GM18498 (cell line): ENCODE measurements at regions not wholly inside any gene's neighbourhood (a gene's known extent, or its start where the extent isn't known, plus 50 kb on each side); places are given as distances from the start of the nearest gene placed in this dataset.
"Not testable (repeated sequence)": the region's sequence is repeated elsewhere in the genome, so short reads cannot be mapped to it uniquely, and the experiment has no call there.

Experiments
- ATAC-seq: cut with Tn5 transposase; IDR thresholded peaks from one replicate; pipeline ENCODE4 v1.9.1; 2021; ENCODE audit warnings: mild to moderate bottlenecking, moderate library complexity; ENCODE audit not compliant: unreplicated experiment

DNA sequence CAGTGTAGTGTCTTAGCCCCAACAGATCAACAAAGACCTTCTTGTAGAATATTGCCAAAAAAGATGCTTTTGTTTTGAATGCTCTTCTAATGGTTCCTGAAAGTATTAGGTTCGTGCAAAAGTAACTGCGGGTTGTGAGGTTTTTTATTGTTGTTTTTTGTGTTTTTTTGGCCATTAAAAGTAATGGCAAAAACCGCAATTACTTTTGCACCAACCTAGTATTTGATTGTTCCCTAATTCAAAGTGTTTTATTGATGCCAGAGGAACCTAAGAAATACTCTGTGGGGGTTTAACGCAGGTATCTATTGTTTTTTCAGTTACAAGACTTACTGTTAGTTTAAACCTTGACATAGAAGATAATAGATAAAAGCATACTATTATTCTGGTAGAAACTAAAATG is 150.8 kb upstream of the DAAM1 start:
- no peak for ATAC-seq

DNA sequence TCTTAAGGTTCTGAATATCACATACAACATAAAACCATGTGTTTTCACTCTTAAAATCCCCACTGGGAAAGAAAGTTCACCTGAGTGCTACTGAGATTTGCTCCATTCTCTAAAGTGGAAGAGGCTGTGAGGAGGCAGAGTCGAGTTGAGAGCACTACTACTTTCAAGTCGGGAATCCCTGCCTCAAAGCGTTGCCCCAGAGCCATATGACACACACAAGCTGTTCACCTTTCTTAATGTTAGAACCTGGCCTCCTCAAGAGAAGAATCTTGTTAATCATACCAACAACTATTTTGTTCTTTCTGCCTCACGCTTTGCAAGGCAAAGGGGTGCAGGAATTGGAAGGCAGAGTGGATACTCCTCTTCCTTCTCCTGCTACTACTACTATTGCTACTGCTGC is 149.7 kb upstream of the DAAM1 start:
- ATAC-seq = no peak

DNA sequence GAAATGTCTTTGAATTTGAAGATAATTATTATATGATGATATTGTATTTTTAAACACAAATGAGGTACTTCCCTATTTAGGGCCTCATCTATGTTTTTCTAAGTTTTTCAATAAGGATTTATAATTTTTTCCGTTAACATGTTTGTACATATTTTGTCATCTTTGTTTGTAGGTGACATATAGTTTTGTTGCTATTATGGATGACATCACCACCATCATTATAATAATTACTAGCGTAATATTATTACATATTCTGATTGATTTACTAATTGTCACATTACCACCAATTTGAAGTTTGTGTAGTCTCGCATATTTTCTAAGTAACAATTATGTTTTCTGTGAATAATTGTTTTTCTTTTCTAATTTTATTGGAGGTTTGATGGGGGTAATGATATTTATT is 147.2 kb upstream of the DAAM1 start:
- ATAC-seq = no peak

DNA sequence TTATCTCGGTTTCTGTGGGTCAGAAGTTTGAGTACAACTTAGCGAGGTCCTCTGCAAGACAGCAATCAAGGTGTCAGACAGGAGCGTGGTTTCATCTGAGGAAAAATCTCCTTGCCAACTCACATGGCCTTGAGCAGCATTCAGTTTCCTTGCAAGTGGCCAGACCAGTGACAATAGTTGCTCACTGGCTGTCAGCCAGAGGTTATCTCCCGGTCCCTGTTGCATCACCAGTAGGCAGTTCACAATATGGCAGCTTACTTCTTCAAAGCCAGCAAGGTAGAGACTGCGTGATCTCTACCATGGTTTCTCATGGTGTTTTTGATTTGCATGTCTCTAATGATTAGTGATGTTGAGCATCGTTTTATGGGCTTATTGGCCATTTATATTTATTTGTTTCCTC is 143.8 kb upstream of the DAAM1 start:
- no peak for ATAC-seq

DNA sequence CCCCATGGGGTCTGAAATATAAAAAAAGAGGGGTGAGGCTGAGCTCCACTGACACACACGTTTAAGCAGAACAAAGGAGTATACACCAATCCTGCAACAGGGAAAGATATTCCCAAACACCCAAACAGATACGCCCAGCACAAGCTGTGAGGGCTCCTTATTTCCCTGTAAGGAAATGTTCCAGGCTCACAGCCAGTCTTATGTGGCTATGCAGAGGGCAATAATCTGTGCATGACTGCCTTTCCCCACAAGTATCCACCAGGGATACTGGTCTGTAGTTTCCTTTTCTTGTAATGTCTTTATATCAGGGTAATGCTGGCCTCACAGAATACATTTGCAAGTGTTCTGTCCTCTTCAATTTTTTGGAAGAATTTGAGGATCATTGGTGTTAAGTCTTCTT is 141.7 kb upstream of the DAAM1 start:
- ATAC-seq = no peak

DNA sequence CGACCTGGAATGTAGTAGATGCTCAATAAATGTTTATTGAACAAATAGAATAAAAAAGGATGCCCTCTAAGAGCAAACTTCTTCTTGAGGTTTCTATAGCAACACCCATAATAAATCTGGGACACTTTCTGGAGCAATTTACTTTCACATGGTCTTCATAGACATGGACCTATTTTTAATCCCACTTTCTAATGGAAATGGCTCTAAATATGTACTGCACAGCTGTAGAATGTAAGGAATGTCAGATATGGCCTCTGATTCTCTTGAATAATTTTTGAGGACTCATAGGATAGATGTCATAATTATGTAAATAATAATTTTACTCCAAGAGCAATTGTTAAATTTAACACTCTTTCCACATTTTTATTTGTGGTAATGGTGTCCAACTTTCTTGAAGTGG is 133.5 kb upstream of the DAAM1 start:
- no peak for ATAC-seq

DNA sequence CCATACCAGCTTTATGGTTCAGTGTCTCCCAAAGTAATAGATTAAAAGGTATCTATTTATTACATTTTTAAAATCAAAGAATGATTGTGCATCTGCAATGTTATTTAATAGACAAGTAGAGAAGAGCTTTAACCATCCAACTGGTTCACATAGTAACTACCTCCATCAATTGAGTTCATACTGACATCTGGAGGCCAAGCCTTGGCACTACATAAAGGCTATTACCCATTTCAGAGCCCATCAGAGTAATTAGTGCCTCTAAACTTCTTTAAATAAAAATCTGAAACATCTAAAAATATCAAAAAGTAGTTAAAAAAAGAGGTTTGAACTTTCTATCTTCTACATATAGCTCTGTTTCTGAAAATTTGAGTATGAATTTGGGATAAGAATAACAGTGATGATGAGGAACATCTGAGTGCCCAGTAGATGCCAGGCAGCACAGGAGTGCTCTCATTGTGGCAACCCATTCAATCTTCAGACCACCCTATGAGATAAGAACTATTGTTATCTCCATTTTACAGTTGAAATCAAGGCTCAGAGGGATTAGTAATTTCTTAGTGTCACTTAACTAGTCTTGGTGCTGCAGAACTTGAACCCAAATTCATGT is 132.9 kb upstream of the DAAM1 start:
- ATAC-seq = peak; percentile 66

DNA sequence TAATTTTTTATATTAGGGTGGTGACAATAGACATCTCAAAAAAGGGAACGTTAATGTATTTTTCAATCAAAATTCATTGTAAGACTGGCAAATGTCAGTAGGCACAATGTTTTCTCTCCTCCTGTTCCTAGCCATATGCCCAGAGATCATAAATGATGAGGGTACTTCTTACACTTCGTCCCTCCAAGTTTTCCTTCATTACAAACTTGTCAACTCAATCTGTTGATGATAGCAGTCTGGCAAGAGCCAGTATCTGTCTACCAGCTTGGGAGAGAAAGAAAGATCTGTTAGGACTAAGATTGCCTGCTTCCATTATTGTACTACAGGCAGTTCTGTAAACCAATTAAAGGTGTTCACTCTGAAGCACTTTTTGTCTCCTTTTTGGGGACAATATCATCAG is 130.9 kb upstream of the DAAM1 start:
- no peak for ATAC-seq

DNA sequence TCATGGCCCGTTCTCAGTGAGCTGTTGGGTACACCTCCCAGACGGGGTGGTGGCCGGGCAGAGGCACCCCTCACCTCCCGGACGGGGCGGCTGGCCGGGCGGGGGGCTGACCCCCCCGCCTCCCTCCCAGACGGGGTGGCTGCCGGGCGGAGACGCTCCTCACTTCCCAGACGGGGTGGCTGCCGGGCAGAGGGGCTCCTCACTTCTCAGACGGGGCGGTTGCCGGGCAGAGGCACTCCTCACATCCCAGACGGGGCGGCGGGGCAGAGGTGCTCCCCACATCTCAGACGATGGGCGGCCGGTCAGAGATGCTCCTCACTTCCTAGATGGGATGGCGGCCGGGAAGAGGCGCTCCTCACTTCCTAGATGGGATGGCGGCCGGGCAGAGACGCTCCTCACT is 129.7 kb upstream of the DAAM1 start:
- ATAC-seq = not testable (repeated sequence)

DNA sequence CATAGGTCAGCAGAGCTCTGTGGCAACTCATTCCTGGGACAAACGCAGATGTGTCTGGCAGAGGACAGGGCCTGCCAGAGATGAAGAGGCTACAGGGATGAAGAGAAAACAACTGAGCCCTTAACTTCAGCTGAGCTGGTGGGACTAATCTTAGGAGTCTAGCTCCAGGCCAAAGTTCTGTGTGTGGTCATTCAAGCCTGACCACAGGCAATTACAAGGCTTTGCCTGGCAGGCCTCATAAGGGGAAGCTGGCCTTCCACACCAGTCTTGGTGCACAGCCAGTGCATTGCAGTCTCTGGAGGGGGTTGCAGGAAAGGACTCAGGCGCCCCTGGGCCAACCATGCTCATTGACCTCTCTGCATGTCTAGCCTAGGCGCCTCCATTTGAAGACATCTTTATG is 127.6 kb upstream of the DAAM1 start:
- no peak for ATAC-seq

DNA sequence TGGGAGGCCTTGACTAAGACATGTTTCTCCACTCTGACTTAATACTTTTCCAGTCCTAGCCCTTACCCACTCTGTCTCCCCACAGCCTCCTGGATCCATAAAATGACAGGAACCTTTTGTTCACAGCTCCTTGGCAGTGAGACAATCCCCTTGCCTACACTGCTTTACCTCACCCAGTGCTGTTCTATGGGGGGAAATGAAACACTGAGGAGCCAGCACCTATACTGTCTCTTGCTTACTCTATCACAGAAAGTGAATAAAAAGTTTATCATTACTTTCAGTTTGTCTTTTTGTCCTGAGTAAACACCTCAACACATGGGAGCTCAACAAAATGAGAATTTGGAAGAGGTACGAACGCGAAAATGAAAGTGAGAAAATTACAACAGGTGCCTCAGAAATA is 127.2 kb upstream of the DAAM1 start:
- ATAC-seq = no peak

DNA sequence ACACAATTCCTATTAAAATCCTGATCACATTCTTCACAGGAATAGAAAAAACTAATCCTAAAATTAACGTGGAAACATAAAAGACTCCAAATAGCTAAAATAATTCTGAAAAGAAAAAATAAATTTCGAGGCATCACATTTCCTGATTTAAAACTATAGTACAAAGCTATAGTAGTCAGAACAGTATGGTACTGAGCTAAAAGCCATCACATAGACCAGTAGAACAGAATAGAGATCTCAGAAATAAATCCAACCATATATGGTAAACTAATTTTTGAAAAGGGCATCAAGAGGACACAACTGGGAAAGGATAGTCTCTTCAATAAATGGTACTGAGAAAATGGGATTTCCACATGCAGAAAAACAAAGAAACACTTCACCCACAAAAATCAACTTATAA is 125.2 kb upstream of the DAAM1 start:
- no peak for ATAC-seq

DNA sequence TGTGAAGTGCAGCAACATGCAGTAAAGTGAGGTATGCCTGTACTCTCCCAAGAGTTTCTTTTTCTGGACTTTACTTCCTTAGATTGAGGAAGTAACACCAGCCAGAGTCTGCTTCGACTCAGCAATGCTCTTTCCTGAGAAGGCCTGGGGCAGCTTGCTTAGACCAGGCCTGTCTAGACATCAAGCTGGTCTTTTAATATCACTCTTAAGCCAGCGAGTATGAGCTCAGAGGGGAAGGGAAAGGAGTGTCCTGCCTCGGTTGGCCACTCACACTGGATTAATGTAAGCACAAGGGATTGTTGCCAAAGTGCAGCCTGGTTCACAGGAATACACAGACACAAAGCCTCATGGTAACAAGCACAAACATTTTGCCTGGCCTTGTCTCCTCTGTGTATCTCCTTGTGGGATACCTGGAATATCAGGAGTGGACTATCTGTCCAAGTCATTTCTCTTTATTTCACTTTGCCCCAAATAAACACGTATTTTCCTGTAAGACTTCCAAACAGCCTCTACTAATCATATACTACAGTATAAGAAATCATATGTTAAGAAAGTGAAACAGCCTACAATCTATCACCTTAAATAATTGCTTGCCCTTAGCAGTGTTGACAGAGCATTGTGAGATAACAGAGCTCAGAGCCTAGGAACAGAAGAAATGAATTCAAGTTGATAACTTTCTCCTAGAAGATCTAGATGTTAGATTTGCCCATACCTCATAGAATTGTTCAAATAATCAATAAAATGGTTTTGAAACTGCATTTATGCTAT is 121.2 kb upstream of the DAAM1 start:
- ATAC-seq = no peak

DNA sequence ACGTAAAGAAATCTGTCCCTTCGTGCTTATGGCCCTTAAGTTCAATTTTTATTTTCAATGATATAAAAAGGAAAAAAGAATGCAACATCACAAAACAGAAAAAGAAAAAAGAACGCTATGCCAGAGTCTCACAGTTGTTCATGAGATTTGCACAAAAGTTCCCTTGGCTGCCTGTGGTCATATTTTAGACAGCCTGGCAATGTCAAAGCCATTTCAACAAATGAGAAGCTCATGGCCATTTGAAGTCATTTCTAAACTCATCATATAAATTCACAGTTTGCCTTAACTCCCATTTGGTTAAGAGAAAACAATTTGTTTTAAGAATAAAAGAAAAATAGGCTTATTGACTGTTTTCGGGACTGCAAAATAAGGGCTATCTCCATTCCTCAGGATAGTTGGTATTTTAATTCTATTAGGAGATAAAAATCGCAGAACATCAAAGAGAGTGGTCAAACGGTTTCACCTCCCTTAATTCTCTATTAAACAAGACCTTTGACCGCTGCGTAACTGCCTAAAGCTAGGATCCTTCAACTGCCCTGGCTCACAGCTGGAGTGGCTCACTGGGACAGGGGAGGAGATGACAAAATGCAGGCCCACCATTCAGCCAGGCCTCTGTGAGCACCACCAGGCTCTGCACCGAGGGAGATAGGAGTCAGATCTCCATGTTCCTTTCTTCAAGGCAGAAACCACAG is 119.2 kb upstream of the DAAM1 start:
- ATAC-seq = no peak

DNA sequence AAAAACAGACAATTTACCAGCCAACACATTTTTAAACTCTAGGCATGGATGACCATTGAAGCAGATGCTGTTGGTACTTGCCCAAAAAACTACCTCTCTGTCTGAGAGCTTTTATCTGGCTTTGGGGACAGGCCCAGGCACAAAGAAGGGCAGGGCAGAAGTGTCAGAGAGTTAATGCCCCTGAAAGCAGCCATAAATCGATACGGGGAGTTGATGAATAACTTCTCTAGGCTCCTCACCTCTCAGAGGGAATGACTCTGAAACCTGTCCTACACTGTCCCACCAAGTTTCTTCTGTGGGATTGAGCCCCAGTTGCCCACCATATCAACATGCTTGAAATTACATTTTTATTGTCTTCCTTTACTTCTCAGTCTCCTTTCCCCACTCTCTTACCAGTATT is 113.0 kb upstream of the DAAM1 start:
- no peak for ATAC-seq

DNA sequence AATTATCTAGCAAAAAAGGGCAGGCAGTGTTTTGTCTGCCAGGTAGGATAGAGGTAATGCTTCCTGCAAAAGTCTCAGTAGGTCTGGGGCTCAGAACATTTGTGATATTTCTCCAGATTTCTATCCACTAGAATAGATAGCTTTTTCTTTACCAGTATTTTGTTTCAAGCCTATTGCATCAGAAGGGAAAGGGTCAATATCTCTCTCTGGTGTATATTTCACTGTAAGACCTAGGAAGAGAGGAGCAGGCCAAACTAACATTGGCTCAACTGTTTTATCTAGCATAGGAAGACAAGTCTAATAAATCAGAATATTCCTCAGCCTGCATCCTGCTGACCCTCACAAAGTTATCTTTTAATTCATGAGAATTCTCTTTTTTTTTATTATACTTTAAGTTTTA is 106.7 kb upstream of the DAAM1 start:
- no peak for ATAC-seq

DNA sequence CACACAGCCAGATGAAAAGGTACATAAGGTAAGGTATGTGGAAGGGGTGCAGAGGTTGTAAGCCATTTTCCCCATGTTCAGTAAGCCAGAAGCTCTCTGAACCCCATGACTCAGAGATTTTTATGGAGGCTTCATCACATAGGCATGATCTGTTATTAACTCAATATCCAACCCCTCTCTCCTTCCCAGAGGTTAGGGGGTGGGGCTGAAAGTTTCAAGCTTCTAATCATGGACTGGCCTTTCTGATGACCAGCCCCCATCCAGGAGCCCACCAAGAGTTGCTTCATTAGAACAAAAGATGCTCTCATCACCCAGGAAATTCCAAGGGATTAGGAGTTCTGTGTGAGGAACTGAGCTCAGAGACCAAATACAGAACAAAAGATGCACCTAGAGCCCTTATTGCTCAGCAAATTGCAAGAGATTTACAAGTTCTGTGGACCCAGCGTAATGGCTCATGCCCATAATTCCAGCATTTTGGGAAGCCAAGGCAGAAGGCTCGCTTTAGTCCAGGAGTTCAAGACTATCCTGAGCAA is 103.2 kb upstream of the DAAM1 start:
- ATAC-seq = no peak

DNA sequence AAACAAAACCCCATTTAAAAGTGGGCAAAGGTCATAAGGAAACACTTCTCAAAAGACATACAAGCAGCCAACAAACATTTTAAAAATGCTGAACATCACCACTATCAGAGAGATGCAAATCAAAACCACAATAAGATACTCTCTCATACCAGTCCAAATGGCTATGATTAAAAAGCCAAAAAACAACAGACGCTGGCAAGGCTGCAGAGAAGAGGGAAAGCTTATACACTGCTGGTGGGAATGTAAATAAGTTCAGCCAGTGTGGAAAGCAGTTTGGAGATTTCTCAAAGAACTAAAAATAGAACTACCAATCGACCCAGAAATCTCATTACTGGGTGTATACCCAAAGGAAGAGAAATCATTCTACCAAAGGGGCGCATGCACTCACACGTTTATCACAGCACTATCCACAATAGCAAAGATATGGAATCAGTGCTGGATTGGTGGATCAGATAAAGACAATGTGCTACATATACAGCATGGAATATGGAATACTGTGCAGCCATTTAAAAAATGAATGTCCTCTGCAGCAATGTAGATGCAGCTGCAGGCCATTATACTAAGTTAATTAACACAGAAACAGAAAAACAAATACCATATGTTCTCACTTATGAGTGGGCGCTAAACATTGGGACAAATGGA is 102.1 kb upstream of the DAAM1 start:
- no peak for ATAC-seq

DNA sequence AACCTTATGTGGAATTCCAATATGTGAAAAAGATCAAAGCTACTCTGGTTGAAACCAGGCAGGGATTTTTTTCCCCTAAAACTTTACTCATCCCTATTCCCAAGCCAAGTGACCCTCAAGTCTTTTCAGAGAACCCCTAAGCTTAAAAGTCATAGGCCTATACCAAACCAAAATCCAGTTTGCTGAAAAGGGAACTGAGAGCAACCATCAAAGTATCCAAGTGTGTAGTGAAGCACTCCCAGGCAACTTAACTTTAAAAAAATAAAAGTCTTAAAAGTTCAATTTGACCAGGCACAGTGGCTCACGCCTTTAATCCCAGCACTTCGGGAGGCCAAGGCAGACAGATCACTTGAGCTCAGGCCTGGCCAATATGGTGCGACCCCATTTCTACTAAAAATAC is 101.2 kb upstream of the DAAM1 start:
- ATAC-seq = no peak

DNA sequence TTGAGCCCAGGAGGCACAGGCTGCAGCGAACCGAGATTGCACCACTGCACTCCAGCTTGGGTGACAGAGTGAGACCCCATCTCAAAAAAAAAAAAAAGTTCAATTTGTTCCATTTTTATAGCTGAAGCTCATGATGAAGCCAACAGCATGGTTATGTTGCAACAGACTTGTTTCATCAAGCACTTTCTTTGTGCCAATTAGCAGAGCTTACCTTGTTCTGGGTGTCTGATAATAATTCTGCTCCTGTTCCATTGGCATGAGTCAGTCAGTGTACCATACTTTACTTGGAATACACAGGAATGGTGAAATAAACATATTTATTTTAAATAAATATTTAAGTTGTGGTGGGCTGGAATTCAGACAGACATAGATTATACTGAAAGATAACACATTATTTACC is 100.8 kb upstream of the DAAM1 start:
- no peak for ATAC-seq

DNA sequence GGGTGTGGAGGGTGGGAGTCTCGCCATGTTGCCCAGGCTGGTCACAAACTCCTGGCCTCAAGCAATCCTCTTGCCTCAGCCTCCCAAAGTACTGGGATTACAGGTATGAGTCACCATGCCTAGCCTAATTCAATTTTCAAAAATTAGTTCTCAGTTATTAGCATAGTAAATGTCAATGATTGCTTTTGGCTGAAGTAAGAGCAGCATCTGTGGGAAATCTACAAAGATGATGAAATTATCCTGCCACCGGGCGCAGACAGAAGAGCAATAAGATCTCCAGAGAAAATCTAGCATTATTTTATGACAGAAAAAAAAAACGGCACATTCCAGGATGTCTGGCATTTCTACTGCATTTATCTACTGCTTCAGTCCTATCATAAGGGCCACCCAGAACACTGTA is 97.9 kb upstream of the DAAM1 start:
- no peak for ATAC-seq

DNA sequence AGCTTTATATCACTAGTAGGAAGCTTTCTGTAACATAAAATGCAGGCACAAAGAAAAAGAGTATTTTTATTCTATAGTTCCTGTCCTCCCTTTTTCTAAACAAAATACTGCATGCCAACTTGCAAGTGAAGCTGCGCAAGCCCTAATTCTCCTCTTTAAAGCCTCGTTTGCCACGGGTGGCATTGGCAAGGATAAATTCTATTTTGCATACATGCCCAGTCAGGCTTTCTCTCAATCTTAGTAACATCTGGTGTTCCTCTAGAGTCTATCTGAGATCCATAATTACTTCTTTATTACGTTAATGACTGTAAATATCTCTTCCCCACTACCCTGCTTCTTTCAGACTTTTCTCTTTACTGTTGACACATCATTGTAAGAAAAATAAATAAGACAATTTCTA is 97.1 kb upstream of the DAAM1 start:
- ATAC-seq = no peak
